Spleen (tissue), 11 donors: ENCODE measurements at regions not wholly inside any gene's neighbourhood (a gene's known extent, or its start where the extent isn't known, plus 50 kb on each side); places are given as distances from the start of the nearest gene placed in this dataset.

Source experiments
- DNase-seq: peaks from one replicate; pipeline ENCODE4 v3.0.0-alpha.2; 2020
- H3K27ac ChIP-seq, 8 donors: fragments of 200-600 bp; sonication (generic) in 7 of 8; 1 replicate in 4 of 8; 2 replicates in 4 of 8; pipeline versions ENCODE4 v1.5.0 to v1.8.0; 2016 to 2021; ENCODE audit warnings: inconsistent platforms in 4 of 8, mild to moderate bottlenecking in 4 of 8, moderate library complexity in 1 of 8
- H3K27me3 ChIP-seq, 7 donors: fragments of 200-600 bp; sonication (generic) in 6 of 7; replicated peaks in 1 of 7; 1 replicate in 4 of 7; 2 replicates in 3 of 7; pipeline versions ENCODE4 v1.5.0 to v1.8.0; 2016 to 2021; ENCODE audit warnings: inconsistent platforms in 3 of 7, mild to moderate bottlenecking in 1 of 7
- H3K36me3 ChIP-seq, 6 donors: fragments of 200-600 bp; sonication (generic) in 5 of 6; 1 replicate in 4 of 6; 2 replicates in 2 of 6; pipeline versions ENCODE4 v1.5.0 to v1.8.0; 2016 to 2021; ENCODE audit warnings: inconsistent platforms in 2 of 6
- H3K4me1 ChIP-seq, 6 donors: fragments of 200-600 bp; sonication (generic) in 5 of 6; 1 replicate in 3 of 6; 2 replicates in 3 of 6; pipeline versions ENCODE4 v1.5.0 to v1.8.0; 2016 to 2021; ENCODE audit warnings: inconsistent platforms in 3 of 6
- H3K4me3 ChIP-seq, 8 donors: fragments of 200-600 bp; sonication (generic) in 7 of 8; 1 replicate in 4 of 8; 2 replicates in 4 of 8; pipeline versions ENCODE4 v1.5.0 to v1.8.0; 2016 to 2021; ENCODE audit warnings: inconsistent platforms in 4 of 8, mild to moderate bottlenecking in 4 of 8, moderate library complexity in 2 of 8
- H3K9me3 ChIP-seq, 8 donors: fragments of 200-600 bp; sonication (generic) in 7 of 8; 1 replicate in 4 of 8; 2 replicates in 4 of 8; pipeline versions ENCODE4 v1.5.0 to v1.8.0; 2016 to 2021; ENCODE audit warnings: inconsistent platforms in 4 of 8
- CTCF ChIP-seq, 11 experiments: fragments of 200-600 bp in 7 of 11; fragments of 450-650 bp in 4 of 11; sonication (generic) in 4 of 11; IDR thresholded peaks in 8 of 11; conservative IDR thresholded peaks in 3 of 11; 1 replicate in 7 of 11; 2 replicates in 4 of 11; pipeline versions ENCODE4 v1.4.0 to v1.8.0; 2016 to 2021; ENCODE audit warnings: antibody characterized with exemption in 11 of 11, inconsistent platforms in 4 of 11, mild to moderate bottlenecking in 1 of 11
- POLR2A ChIP-seq, 3 donors: fragments of 450-650 bp; IDR thresholded peaks; one replicate each; pipeline ENCODE4 v1.5.1; 2017; ENCODE audit warnings: antibody characterized with exemption in 3 of 3, mild to moderate bottlenecking in 1 of 3
- POLR2AphosphoS5 ChIP-seq, 3 donors: sonication (generic); formaldehyde crosslinking; IDR thresholded peaks; one replicate each; pipeline ENCODE4 v1.5.1; 2017; ENCODE audit warnings: antibody characterized with exemption in 3 of 3
- WGBS, 5 donors: extraction: QIAGEN DNeasy Blood & Tissue Kit in 3 of 5; methylation state at CpG; one replicate each; pipeline versions ENCODE4 v1.1.5 to v1.1.7; 2013 to 2018; 5-methylcytosine and 5-hydroxymethylcytosine counted together
- intact Hi-C: fragments of 100-400 bp; cut with DNase I; formaldehyde crosslinking; loops from one replicate; pipeline ENCODE4 v1.15.0; 2023; ENCODE audit warnings: low total_unique reads
- donor health status: healthy with polysubstance abuse.
- donor health status: DM: no; HTN: no; CAD: no; lungs with moderate emphysema.
- donor health status: DM: no; HTN: no; CAD: no.
- donor health status: Bipolar disorder and iron deficiency.
- donor health status: healthy.
- donor health status: DM: no; HTN: no; CAD: no.
- donor health status: DM: yes; HTN: yes; CAD: no.

GRCh38 chr21:15367061-15367626 is 302.3 kb upstream of the NRIP1 start:
- H3K27me3 ChIP-seq, result no peaks in the 10 kb centered on the region
- intact Hi-C loops, result no loop called here
- H3K36me3 ChIP-seq, result no peaks in the 10 kb centered on the region
- no peak for DNase-seq
- no peak for TF ChIP-seq POLR2A (IDR thresholded peaks at IDR 0.05)
- TF ChIP-seq CTCF (IDR thresholded peaks at IDR 0.05 in 8 of 11, conservative IDR thresholded peaks at IDR 0.05 in 3 of 11), result no peak
- TF ChIP-seq POLR2AphosphoS5 (IDR thresholded peaks at IDR 0.05), result no peak
- no peak overlapping the region for H3K4me3 ChIP-seq
- peaks cover 0 to 18% (median 12%) of the 10 kb centered on the region in 8 donors for H3K9me3 ChIP-seq
- 84 to 92% (median 88%) methylated on average over 7 of the region's 7 CpGs for WGBS, 5 donors
- H3K4me1 ChIP-seq, result no peaks in the 10 kb centered on the region
- H3K27ac ChIP-seq, result no peak overlapping the region

GRCh38 chr21:15370462-15370975 is 305.7 kb upstream of the NRIP1 start:
- H3K36me3 ChIP-seq, result no peaks in the 10 kb centered on the region
- no peak for TF ChIP-seq POLR2AphosphoS5 (IDR thresholded peaks at IDR 0.05)
- no peak for TF ChIP-seq POLR2A (IDR thresholded peaks at IDR 0.05)
- no peak for TF ChIP-seq CTCF (IDR thresholded peaks at IDR 0.05 in 8 of 11, conservative IDR thresholded peaks at IDR 0.05 in 3 of 11)
- intact Hi-C loops, result no loop called here
- H3K27ac ChIP-seq, result no peak overlapping the region
- no peak overlapping the region for H3K4me3 ChIP-seq
- DNase-seq, result no peak
- no peaks in the 10 kb centered on the region for H3K4me1 ChIP-seq
- WGBS, 5 donors, result 72 to 88% (median 77%) methylated on average over 8 of the region's 8 CpGs
- peaks cover 0 to 19% (median 7%) of the 10 kb centered on the region in 8 donors for H3K9me3 ChIP-seq
- no peaks in the 10 kb centered on the region for H3K27me3 ChIP-seq

GRCh38 chr21:15373941-15374340 is 309.1 kb upstream of the NRIP1 start:
- intact Hi-C loops, result no loop called here
- no peak for DNase-seq
- Histone ChIP-seq H3K27ac (no peak overlapping the region), H3K27me3 (no peaks in the 10 kb centered on the region), H3K4me1 (no peaks in the 10 kb centered on the region), H3K4me3 (no peak overlapping the region), H3K9me3 (peaks cover 0 to 12% (median 0%) of the 10 kb centered on the region in 8 donors), H3K36me3 (no peaks in the 10 kb centered on the region)
- WGBS, 5 donors, result 69 to 87% (median 82%) methylated on average over 1 of the region's 1 CpG
- TF ChIP-seq POLR2A (IDR thresholded peaks at IDR 0.05) (no peak), CTCF (IDR thresholded peaks at IDR 0.05 in 8 of 11, conservative IDR thresholded peaks at IDR 0.05 in 3 of 11) (no peak), POLR2AphosphoS5 (IDR thresholded peaks at IDR 0.05) (no peak)

GRCh38 chr21:15379776-15380175 is 315.0 kb upstream of the NRIP1 start:
- H3K27ac ChIP-seq, result no peak overlapping the region
- no peak for TF ChIP-seq POLR2A (IDR thresholded peaks at IDR 0.05)
- TF ChIP-seq POLR2AphosphoS5 (IDR thresholded peaks at IDR 0.05), result no peak
- TF ChIP-seq CTCF (IDR thresholded peaks at IDR 0.05 in 8 of 11, conservative IDR thresholded peaks at IDR 0.05 in 3 of 11), result no peak
- 82 to 96% (median 87%) methylated on average over 3 of the region's 3 CpGs for WGBS, 5 donors
- H3K36me3 ChIP-seq, result no peaks in the 10 kb centered on the region
- H3K27me3 ChIP-seq, result no peaks in the 10 kb centered on the region
- no peak overlapping the region for H3K4me3 ChIP-seq
- H3K4me1 ChIP-seq, result no peaks in the 10 kb centered on the region
- DNase-seq, result no peak
- intact Hi-C loops, result no loop called here
- peaks cover 0 to 20% (median 2%) of the 10 kb centered on the region in 8 donors for H3K9me3 ChIP-seq
